Renal pelvis (tissue), 1 donor: ENCODE measurements at regions not wholly inside any gene's neighbourhood (a gene's known extent, or its start where the extent isn't known, plus 50 kb on each side); places are given as distances from the start of the nearest gene placed in this dataset.
"Not testable (repeated sequence)": the region's sequence is repeated elsewhere in the genome, so short reads cannot be mapped to it uniquely, and the experiment has no call there.

Source experiments
- DNase-seq: peaks from one replicate; pipeline ENCODE4 v3.0.0-alpha.2; 2013

- no peak for DNase-seq
Measured at GRCh38 chrX:45669715-45670340, 469.2 kb upstream of the DIPK2B start.

GRCh38 chrX:45668686-45669443 is 468.2 kb upstream of the DIPK2B start:
- DNase-seq = no peak

- DNase-seq = no peak
Measured at GRCh38 chrX:45667666-45668065, 467.0 kb upstream of the DIPK2B start.

- no peak for DNase-seq
Measured at GRCh38 chrX:45664727-45665290, 464.1 kb upstream of the DIPK2B start.

GRCh38 chrX:45660477-45660876 is 459.8 kb upstream of the DIPK2B start:
- DNase-seq = no peak

GRCh38 chrX:45633419-45633818 is 432.7 kb upstream of the DIPK2B start:
- DNase-seq = no peak

- DNase-seq = no peak
Measured at GRCh38 chrX:45632506-45632905, 431.8 kb upstream of the DIPK2B start.

- DNase-seq = no peak
Measured at GRCh38 chrX:45630078-45630477, 429.4 kb upstream of the DIPK2B start.

- DNase-seq = no peak
Measured at GRCh38 chrX:45628041-45628440, 427.4 kb upstream of the DIPK2B start.

GRCh38 chrX:45623266-45623665 is 422.6 kb upstream of the DIPK2B start:
- DNase-seq = peak; percentile 21

- DNase-seq = no peak
Measured at GRCh38 chrX:45622538-45622937, 421.9 kb upstream of the DIPK2B start.

- no peak for DNase-seq
Measured at GRCh38 chrX:45622042-45622423, 421.4 kb upstream of the DIPK2B start.

GRCh38 chrX:45621376-45622041 is 420.8 kb upstream of the DIPK2B start:
- no peak for DNase-seq

- DNase-seq = no peak
Measured at GRCh38 chrX:45619290-45619689, 418.6 kb upstream of the DIPK2B start.

GRCh38 chrX:45615591-45615990 is 414.9 kb upstream of the DIPK2B start:
- not testable (repeated sequence) for DNase-seq

- DNase-seq = no peak
Measured at GRCh38 chrX:45614853-45615252, 414.2 kb upstream of the DIPK2B start.

GRCh38 chrX:45602151-45602550 is 401.5 kb upstream of the DIPK2B start:
- no peak for DNase-seq

- no peak for DNase-seq
Measured at GRCh38 chrX:45601052-45601451, 400.4 kb upstream of the DIPK2B start.

- DNase-seq = no peak
Measured at GRCh38 chrX:45598861-45599260, 398.2 kb upstream of the DIPK2B start.

- DNase-seq = no peak
Measured at GRCh38 chrX:45596188-45596808, 395.6 kb upstream of the DIPK2B start.

- no peak for DNase-seq
Measured at GRCh38 chrX:45592101-45592500, 391.4 kb upstream of the DIPK2B start.

GRCh38 chrX:45591650-45592049 is 391.0 kb upstream of the DIPK2B start:
- no peak for DNase-seq
